GM06990 (cell line): ENCODE measurements at regions not wholly inside any gene's neighbourhood (a gene's known extent, or its start where the extent isn't known, plus 50 kb on each side); places are given as distances from the start of the nearest gene placed in this dataset.

ENCODE experiments used
- DNase-seq: peaks from one replicate; pipeline ENCODE4 v3.0.0-alpha.2; 2011; ENCODE audit not compliant: insufficient read length; ENCODE audit errors: extremely low read depth
- H3K27me3 ChIP-seq: replicated peaks from 2 replicates; pipeline ENCODE4 v1.6.0; 2011; ENCODE audit warnings: low read length; ENCODE audit not compliant: control insufficient read depth, insufficient read depth
- H3K36me3 ChIP-seq: 2 replicates; pipeline ENCODE4 v1.5.1; 2011; ENCODE audit warnings: low read length; ENCODE audit not compliant: control insufficient read depth, insufficient read depth
- H3K4me3 ChIP-seq: replicated peaks from 2 replicates; pipeline ENCODE4 v1.5.1; 2011; ENCODE audit warnings: low read depth, mild to moderate bottlenecking, control low read depth, low read length
- TF ChIP-seq, protein P1 (sequence below): IDR thresholded peaks from 2 replicates; pipeline ENCODE4 v1.5.1; 2011; ENCODE audit warnings: low read length, control low read depth, mild to moderate bottlenecking, inconsistent platforms; ENCODE audit not compliant: insufficient read depth, poor library complexity, severe bottlenecking

DNA sequence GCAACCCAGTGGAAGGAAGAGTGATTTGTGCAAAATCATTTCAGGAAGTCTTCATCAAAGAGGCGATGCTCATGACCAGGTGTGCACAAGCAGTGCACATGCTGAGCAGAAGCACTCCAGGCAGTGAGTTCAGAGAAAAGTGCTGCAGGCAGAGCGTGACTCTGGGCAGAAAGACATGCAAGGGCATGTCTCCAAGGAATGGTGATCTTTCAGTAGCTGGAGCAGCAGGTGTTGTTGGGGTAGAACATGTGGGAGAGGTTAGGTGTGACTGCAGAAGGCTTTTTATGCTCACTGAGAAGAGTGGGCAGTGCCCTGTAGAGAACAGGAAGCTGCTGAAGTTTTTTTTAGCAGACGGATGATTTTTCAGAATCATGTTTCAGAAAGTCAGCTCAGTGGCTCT lies 545.4 kb upstream of the TLE4 start:
- no peak overlapping the region for H3K4me3 ChIP-seq
- no peaks in the 10 kb centered on the region for H3K27me3 ChIP-seq
- no peaks in the 10 kb centered on the region for H3K36me3 ChIP-seq
- TF ChIP-seq, protein P1, sequence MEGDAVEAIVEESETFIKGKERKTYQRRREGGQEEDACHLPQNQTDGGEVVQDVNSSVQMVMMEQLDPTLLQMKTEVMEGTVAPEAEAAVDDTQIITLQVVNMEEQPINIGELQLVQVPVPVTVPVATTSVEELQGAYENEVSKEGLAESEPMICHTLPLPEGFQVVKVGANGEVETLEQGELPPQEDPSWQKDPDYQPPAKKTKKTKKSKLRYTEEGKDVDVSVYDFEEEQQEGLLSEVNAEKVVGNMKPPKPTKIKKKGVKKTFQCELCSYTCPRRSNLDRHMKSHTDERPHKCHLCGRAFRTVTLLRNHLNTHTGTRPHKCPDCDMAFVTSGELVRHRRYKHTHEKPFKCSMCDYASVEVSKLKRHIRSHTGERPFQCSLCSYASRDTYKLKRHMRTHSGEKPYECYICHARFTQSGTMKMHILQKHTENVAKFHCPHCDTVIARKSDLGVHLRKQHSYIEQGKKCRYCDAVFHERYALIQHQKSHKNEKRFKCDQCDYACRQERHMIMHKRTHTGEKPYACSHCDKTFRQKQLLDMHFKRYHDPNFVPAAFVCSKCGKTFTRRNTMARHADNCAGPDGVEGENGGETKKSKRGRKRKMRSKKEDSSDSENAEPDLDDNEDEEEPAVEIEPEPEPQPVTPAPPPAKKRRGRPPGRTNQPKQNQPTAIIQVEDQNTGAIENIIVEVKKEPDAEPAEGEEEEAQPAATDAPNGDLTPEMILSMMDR, result no peak
- no peak for DNase-seq

DNA sequence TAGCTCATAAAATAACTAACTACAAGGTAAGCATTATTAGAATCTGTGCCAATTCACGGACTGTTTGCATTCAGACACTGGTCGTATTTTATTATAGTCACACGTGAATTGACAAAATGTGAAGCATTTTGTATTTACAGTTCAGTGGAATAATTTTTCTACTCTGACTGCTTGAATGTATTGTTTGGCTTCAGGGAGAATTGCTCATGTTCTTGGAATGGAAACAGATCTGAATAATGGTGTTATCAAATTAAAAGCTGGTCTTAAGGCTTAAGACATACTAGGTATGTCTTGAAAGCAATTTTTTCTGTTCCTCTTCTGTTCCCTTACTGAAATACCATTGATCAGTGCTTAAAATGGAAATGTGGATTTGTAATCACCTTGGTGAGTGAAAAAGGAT lies 543.7 kb upstream of the TLE4 start:
- no peaks in the 10 kb centered on the region for H3K27me3 ChIP-seq
- no peaks in the 10 kb centered on the region for H3K36me3 ChIP-seq
- TF ChIP-seq, protein P1, result no peak
- no peak for DNase-seq
- no peak overlapping the region for H3K4me3 ChIP-seq

DNA sequence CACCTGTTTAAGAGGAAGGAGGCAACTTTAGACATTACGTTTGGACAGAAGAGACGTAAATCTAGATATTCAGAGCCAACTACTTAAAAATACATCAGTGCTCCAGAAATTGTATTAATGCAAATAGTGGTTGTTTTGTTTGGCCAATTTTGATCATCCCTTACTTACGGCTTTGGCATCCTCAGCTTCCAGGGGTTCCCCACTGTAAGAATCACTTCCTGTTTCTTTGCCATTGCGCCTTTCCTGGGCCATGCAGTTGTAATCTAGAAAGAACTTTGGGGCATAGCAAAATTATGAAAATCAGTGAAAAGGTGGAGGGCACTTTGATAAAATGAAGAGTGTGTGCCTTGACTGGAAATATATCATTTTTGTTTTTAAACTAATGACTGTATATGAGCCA lies 537.2 kb upstream of the TLE4 start:
- Histone ChIP-seq H3K36me3 (no peaks in the 10 kb centered on the region), H3K27me3 (no peaks in the 10 kb centered on the region), H3K4me3 (no peak overlapping the region)
- TF ChIP-seq, protein P1, result no peak
- no peak for DNase-seq

DNA sequence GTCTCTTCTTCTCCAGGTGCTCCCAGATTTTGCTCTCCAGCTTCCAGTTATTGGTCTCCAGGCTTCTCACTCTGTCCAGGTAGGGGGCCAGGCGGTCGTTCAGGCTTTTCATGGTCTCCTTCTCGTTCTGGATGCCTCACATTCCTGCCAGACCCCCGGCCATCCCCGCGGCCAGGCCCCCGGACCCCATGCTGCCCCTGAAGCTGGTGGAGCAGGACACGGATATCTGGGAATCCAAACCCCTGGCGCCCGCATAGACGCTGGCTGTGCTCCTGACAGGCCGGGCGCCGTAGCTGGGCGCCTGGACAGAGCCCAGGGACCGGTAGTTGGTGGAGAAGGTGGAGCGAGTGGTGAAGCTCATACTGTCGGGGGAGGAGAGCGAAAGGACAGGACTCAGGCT lies 534.4 kb upstream of the TLE4 start:
- no peak for DNase-seq
- TF ChIP-seq, protein P1, result no peak
- H3K27me3 ChIP-seq, result no peaks in the 10 kb centered on the region
- H3K36me3 ChIP-seq, result no peaks in the 10 kb centered on the region
- no peak overlapping the region for H3K4me3 ChIP-seq

DNA sequence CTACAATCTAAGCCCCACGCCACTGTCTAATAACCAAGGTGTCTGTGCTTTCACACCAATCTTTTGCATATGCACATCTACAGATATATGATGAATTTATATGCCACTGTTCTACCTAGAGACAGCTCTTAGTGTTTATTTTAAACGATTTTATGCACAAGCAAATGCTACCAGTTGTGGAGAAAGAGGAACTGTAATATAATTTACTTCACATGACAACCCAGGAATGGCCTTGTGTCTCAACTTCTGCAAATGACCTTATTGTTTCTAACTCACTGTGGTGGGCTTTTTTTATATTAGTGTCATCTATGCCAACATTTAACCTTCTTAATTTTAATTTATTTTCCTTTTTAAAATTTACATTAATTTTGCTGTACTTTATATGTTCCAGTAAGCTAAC lies 531.1 kb upstream of the TLE4 start:
- DNase-seq, result no peak
- Histone ChIP-seq H3K4me3 (no peak overlapping the region), H3K27me3 (no peaks in the 10 kb centered on the region), H3K36me3 (no peaks in the 10 kb centered on the region)
- TF ChIP-seq, protein P1, result no peak

DNA sequence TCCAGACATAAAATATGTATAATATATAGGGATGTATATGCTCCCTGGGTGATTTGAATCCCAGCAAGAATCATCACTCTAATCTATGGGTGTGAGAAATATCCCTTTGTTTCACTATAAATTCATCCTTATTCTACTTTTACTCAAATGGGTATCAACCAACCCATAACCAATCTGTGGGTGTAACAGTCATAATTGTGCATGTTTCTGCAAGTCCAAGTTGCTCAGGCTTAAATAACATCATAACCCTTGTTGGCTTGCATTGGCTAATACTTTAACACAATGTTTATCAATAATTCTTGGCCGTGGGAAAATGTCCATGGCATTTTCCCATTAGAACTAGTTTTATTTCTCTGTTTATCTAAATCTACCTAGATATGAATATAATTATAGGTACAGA lies 530.5 kb upstream of the TLE4 start:
- Histone ChIP-seq H3K4me3 (no peak overlapping the region), H3K27me3 (no peaks in the 10 kb centered on the region), H3K36me3 (no peaks in the 10 kb centered on the region)
- no peak for DNase-seq
- TF ChIP-seq, protein P1, result no peak
